Left ventricle myocardium inferior (tissue), 1 donor: ENCODE measurements at regions not wholly inside any gene's neighbourhood (a gene's known extent, or its start where the extent isn't known, plus 50 kb on each side); places are given as distances from the start of the nearest gene placed in this dataset.

ENCODE experiments used
- DNase-seq: peaks from one replicate; pipeline ENCODE4 v3.0.0-alpha.2; 2020
- H3K27ac ChIP-seq: fragments of 200-600 bp; replicated peaks from 2 replicates; pipeline ENCODE4 v1.8.0; 2021
- H3K27me3 ChIP-seq: fragments of 200-600 bp; 2 replicates; pipeline ENCODE4 v1.8.0; 2021; ENCODE audit warnings: low read depth
- H3K36me3 ChIP-seq: fragments of 200-600 bp; 2 replicates; pipeline ENCODE4 v1.8.0; 2021
- H3K4me1 ChIP-seq: fragments of 200-600 bp; 2 replicates; pipeline ENCODE4 v1.8.0; 2021
- H3K4me3 ChIP-seq: fragments of 200-600 bp; 2 replicates; pipeline ENCODE4 v1.8.0; 2021; ENCODE audit warnings: mild to moderate bottlenecking, moderate library complexity
- H3K9me3 ChIP-seq: fragments of 200-600 bp; replicated peaks from 2 replicates; pipeline ENCODE4 v1.8.0; 2021
- intact Hi-C: fragments of 100-400 bp; cut with micrococcal nuclease; formaldehyde crosslinking; loops from one replicate; pipeline ENCODE4 v1.11.0; 2022
- TF ChIP-seq, protein P1 (sequence below): fragments of 200-600 bp; IDR thresholded peaks from 2 replicates; pipeline ENCODE4 v1.8.0; 2021; ENCODE audit warnings: antibody characterized with exemption, mild to moderate bottlenecking, borderline replicate concordance
- donor health status: DM: no; HTN: yes; CAD: no; lungs with severe emphysema.

DNA sequence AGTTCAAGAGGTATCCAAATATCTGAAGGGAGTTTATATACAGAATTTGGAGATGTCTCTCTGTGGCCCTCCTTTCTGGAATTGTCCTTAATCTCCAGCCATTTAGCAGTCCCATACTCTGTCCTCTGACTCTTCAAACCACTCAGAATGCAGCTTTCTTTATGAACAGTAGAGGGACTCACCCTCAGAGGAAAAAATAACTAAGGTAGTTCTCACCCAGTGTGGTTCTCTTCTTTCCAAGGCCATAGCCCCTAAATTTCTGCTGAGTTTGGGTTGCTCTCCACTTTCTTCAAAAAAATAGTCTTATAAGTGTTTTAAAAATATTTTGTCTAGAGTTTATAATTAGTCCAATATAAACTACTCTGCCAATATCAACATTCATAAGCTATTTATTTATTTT lies 369.7 kb downstream of the MATN1 start:
- TF ChIP-seq, protein P1, sequence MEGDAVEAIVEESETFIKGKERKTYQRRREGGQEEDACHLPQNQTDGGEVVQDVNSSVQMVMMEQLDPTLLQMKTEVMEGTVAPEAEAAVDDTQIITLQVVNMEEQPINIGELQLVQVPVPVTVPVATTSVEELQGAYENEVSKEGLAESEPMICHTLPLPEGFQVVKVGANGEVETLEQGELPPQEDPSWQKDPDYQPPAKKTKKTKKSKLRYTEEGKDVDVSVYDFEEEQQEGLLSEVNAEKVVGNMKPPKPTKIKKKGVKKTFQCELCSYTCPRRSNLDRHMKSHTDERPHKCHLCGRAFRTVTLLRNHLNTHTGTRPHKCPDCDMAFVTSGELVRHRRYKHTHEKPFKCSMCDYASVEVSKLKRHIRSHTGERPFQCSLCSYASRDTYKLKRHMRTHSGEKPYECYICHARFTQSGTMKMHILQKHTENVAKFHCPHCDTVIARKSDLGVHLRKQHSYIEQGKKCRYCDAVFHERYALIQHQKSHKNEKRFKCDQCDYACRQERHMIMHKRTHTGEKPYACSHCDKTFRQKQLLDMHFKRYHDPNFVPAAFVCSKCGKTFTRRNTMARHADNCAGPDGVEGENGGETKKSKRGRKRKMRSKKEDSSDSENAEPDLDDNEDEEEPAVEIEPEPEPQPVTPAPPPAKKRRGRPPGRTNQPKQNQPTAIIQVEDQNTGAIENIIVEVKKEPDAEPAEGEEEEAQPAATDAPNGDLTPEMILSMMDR = peak; percentile 58
- Histone ChIP-seq H3K4me1 (no peaks in the 10 kb centered on the region), H3K36me3 (no peaks in the 10 kb centered on the region), H3K27me3 (peaks cover 72% of the 10 kb centered on the region), H3K9me3 (peaks cover 5% of the 10 kb centered on the region), H3K4me3 (no peak overlapping the region), H3K27ac (no peak overlapping the region)
- intact Hi-C loops = no loop called here
- DNase-seq = no peak

DNA sequence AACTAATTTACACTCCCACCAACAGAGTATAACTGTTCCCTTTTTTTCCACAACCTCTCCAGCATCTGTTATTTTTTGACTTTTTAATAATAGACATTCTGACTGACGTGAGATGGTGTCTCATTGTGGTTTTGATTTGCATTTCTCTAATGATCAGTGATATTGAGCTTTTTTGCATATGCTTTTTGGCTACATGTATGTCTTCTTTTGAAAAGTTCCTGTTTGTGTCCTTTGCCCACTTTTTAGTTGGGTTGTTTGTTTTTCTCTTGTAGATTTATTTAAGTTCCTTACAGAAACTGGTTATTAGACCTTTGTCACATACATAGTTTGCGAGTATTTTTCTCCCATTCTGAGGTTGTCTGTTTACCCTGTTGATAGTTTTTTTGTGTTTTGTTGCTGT lies 375.2 kb downstream of the MATN1 start:
- no peak overlapping the region for H3K27ac ChIP-seq
- no peaks in the 10 kb centered on the region for H3K4me1 ChIP-seq
- intact Hi-C loops = no loop called here
- no peak overlapping the region for H3K4me3 ChIP-seq
- peaks cover 82% of the 10 kb centered on the region for H3K27me3 ChIP-seq
- DNase-seq = no peak
- H3K36me3 ChIP-seq = no peaks in the 10 kb centered on the region
- peaks cover 23% of the 10 kb centered on the region for H3K9me3 ChIP-seq
- TF ChIP-seq, protein P1 = no peak

DNA sequence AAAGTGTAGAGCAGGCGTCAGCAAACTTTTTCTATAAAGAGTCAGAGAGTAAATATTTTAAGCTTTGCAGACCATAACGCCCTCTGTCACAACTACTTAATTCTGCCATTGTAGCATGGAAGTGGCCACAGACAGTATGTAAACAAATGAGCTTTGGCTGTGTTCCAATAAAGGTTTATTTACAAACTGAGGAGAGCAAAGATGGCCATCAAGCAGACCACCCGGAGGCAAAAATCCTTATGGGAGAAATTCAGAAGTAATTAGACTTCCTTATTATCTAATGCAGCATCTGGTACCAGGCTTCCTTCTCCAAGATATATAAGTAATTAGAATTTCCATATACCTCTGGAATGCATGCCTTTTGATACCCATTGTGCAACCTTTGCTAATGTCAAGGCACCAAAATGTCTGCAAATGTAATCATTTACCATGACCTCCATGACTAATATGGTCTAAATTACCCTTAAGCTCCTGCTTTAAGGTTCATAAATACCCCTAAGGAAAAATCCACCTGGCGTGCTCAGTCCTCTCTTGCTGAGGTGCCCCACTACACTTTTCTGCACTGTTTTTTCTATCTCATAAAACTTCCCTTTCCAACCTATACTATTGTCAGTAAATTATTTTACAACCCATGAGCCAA lies 377.8 kb downstream of the MATN1 start:
- peaks cover 83% of the 10 kb centered on the region for H3K27me3 ChIP-seq
- H3K27ac ChIP-seq = no peak overlapping the region
- H3K9me3 ChIP-seq = peaks cover 23% of the 10 kb centered on the region
- H3K36me3 ChIP-seq = no peaks in the 10 kb centered on the region
- TF ChIP-seq, protein P1 = no peak
- H3K4me1 ChIP-seq = no peaks in the 10 kb centered on the region
- no peak for DNase-seq
- intact Hi-C loops = no loop called here
- H3K4me3 ChIP-seq = no peak overlapping the region

DNA sequence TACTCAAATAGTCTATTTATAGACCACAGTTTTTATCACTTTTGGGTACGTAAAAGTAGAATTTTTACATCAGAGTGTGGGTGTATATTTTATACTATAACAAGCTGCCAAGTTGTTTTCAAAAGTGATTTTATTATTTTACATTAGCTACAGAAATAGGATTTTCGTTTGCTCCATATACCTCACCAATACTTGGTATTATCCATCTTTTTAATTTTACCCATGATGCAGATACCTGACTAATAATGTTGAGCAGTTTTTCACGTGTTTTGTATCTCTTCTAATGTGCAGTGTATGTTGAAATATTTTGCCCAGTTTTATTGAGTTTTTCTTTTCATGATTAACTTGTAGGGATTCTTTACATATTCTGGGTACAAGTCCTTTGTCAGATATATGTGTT lies 379.8 kb downstream of the MATN1 start:
- intact Hi-C loops = no loop called here
- TF ChIP-seq, protein P1 = no peak
- DNase-seq = no peak
- H3K4me3 ChIP-seq = no peak overlapping the region
- H3K9me3 ChIP-seq = peaks cover 18% of the 10 kb centered on the region
- peaks cover 89% of the 10 kb centered on the region for H3K27me3 ChIP-seq
- H3K27ac ChIP-seq = no peak overlapping the region
- H3K36me3 ChIP-seq = no peaks in the 10 kb centered on the region
- H3K4me1 ChIP-seq = no peaks in the 10 kb centered on the region

DNA sequence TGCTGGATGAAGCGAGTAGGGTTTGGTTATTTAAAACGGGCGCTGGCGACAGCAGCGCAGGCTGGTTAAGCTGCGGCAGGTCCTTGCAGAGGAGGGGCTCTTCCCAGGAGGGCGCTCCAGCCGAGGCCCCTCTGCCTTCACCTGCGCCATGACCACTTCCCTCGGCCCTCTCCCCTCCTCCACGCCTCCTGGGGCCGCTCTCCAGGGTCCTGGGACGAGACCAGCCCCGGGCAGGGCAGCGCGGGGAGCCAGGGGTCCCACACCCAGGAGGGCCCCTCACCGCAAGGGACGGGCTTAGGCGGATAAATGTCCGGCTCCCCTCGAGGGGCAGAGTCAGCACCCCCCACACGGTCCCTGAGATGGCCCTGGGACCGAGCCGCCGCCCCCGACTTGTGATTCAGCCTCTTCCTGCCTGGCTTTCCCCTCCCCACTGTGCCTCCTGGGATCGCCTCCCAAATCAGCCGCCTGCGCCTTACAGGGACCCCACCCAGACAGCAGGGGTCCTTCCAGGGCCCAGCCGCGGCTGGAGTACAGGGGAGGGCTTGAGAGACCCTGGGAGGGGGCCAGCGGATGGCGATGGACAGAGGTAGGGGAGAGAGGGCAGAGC lies 380.7 kb downstream of the MATN1 start:
- H3K9me3 ChIP-seq = peaks cover 10% of the 10 kb centered on the region
- peaks cover 82% of the 10 kb centered on the region for H3K27me3 ChIP-seq
- TF ChIP-seq, protein P1 = no peak
- no peak overlapping the region for H3K4me3 ChIP-seq
- H3K36me3 ChIP-seq = no peaks in the 10 kb centered on the region
- intact Hi-C loops = no loop called here
- no peak overlapping the region for H3K27ac ChIP-seq
- no peaks in the 10 kb centered on the region for H3K4me1 ChIP-seq
- DNase-seq = no peak
